Trophoblast cell (in vitro differentiated cells and primary cell): ENCODE measurements at regions not wholly inside any gene's neighbourhood (a gene's known extent, or its start where the extent isn't known, plus 50 kb on each side); places are given as distances from the start of the nearest gene placed in this dataset.

Source experiments
- DNase-seq, 2 donors: peaks; one replicate each; pipeline ENCODE4 v3.0.0-alpha.2; 2016
- H2AFZ ChIP-seq: 2 replicates; pipeline ENCODE4 v1.6.1; 2013; ENCODE audit warnings: low read length, moderate library complexity, mild to moderate bottlenecking; ENCODE audit not compliant: insufficient read depth, poor library complexity
- H2AK5ac ChIP-seq: 2 replicates; pipeline ENCODE4 v1.6.1; 2013; ENCODE audit warnings: mild to moderate bottlenecking, low read length
- H2BK120ac ChIP-seq: 2 replicates; pipeline ENCODE4 v1.6.1; 2013; ENCODE audit warnings: low read length, mild to moderate bottlenecking, moderate library complexity; ENCODE audit not compliant: insufficient read depth, poor library complexity
- H2BK12ac ChIP-seq: 2 replicates; pipeline ENCODE4 v1.6.1; 2013; ENCODE audit warnings: mild to moderate bottlenecking, low read length, moderate library complexity
- H2BK5ac ChIP-seq: 2 replicates; pipeline ENCODE4 v1.6.1; 2013; ENCODE audit warnings: low read length, low read depth, moderate library complexity, mild to moderate bottlenecking; ENCODE audit not compliant: poor library complexity
- H3K14ac ChIP-seq: 2 replicates; pipeline ENCODE4 v1.6.1; 2013; ENCODE audit warnings: mild to moderate bottlenecking, low read length
- H3K18ac ChIP-seq: 2 replicates; pipeline ENCODE4 v1.6.1; 2013; ENCODE audit warnings: mild to moderate bottlenecking, low read length
- H3K23ac ChIP-seq: 2 replicates; pipeline ENCODE4 v1.6.1; 2013; ENCODE audit warnings: low read length
- H3K27ac ChIP-seq: 2 replicates; pipeline ENCODE4 v1.5.1; 2013; ENCODE audit warnings: low read depth, mild to moderate bottlenecking, inconsistent platforms, low read length, moderate library complexity
- H3K27me3 ChIP-seq: 2 replicates; pipeline ENCODE4 v1.6.1; 2013; ENCODE audit warnings: inconsistent platforms, mild to moderate bottlenecking, low read length, moderate library complexity; ENCODE audit not compliant: insufficient read depth
- H3K36me3 ChIP-seq, 2 experiments: 1 replicate in 1 of 2; 2 replicates in 1 of 2; pipeline ENCODE4 v1.6.1; 2013; ENCODE audit warnings: low read length in 2 of 2, mild to moderate bottlenecking in 2 of 2, moderate library complexity in 1 of 2; ENCODE audit not compliant: insufficient read depth in 2 of 2, control insufficient read depth in 1 of 2
- H3K4ac ChIP-seq: 2 replicates; pipeline ENCODE4 v1.6.1; 2013; ENCODE audit warnings: low read depth, mild to moderate bottlenecking, low read length, moderate library complexity
- H3K4me1 ChIP-seq, 2 experiments: 1 replicate in 1 of 2; 2 replicates in 1 of 2; pipeline ENCODE4 v1.6.1; 2013; ENCODE audit warnings: low read length in 2 of 2, mild to moderate bottlenecking in 2 of 2, moderate library complexity in 1 of 2; ENCODE audit not compliant: insufficient read depth in 2 of 2, control insufficient read depth in 1 of 2
- H3K4me2 ChIP-seq: 2 replicates; pipeline ENCODE4 v1.6.1; 2013; ENCODE audit warnings: inconsistent platforms, mild to moderate bottlenecking, low read length, moderate library complexity
- H3K4me3 ChIP-seq: 2 replicates; pipeline ENCODE4 v1.5.1; 2013; ENCODE audit warnings: mild to moderate bottlenecking, low read depth, low read length, inconsistent platforms
- H3K79me1 ChIP-seq: one replicate; pipeline ENCODE4 v1.6.1; 2013; ENCODE audit warnings: low read length
- H3K79me2 ChIP-seq: 2 replicates; pipeline ENCODE4 v1.6.1; 2013; ENCODE audit warnings: low read length, mild to moderate bottlenecking; ENCODE audit not compliant: control insufficient read depth, insufficient read depth, poor library complexity
- H3K9ac ChIP-seq: 2 replicates; pipeline ENCODE4 v1.6.1; 2013; ENCODE audit warnings: mild to moderate bottlenecking, low read length
- H3K9me3 ChIP-seq: 2 replicates; pipeline ENCODE4 v1.6.1; 2013; ENCODE audit warnings: low read depth, mild to moderate bottlenecking, control low read depth, inconsistent platforms, low read length; ENCODE audit not compliant: insufficient read depth
- H4K12ac ChIP-seq: 2 replicates; pipeline ENCODE4 v1.6.1; 2013; ENCODE audit warnings: low read depth, mild to moderate bottlenecking, low read length, moderate library complexity
- H4K8ac ChIP-seq: 2 replicates; pipeline ENCODE4 v1.6.1; 2013; ENCODE audit warnings: low read depth, mild to moderate bottlenecking, low read length, moderate library complexity
- H4K91ac ChIP-seq: one replicate; pipeline ENCODE4 v1.6.1; 2013; ENCODE audit warnings: low read depth, mild to moderate bottlenecking, low read length, moderate library complexity
- WGBS: extraction: QIAGEN DNeasy Blood & Tissue Kit; methylation state at CpG from one replicate; pipeline ENCODE4 v1.1.7; 2013; ENCODE audit warnings: missing lambda C conversion rate; ENCODE audit not compliant: insufficient read length, insufficient coverage; ENCODE audit errors: extremely low coverage; 5-methylcytosine and 5-hydroxymethylcytosine counted together

DNA sequence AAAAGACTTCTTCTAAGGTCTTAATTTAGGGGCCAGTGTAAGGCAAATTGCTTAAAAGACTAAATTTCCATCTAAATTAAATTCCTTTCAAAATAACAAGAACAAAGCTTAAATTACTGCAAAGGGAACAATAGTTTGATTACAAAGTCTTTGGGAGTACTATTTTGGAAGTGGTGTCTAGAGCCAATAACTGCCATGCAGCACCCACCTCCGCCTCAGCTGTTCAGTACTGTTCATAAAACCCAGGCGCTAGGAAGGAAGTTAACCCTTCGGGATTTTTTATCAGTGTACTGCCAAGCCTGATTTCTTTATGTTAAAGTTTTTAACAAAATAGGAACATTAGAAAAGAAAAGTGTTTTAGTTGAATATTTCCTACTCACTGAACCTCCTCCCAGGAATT is 210.1 kb downstream of the LIG4 start:
- Histone ChIP-seq H2AFZ (no peak overlapping the region), H2BK120ac (no peak overlapping the region), H3K9ac (no peak overlapping the region), H3K36me3 (no peaks in the 10 kb centered on the region), H3K79me1 (no peaks in the 10 kb centered on the region), H3K27ac (no peak overlapping the region), H4K12ac (no peak overlapping the region), H2AK5ac (no peak overlapping the region), H3K4me1 (no peaks in the 10 kb centered on the region), H3K14ac (no peak overlapping the region), H3K9me3 (no peaks in the 10 kb centered on the region), H4K8ac (no peak overlapping the region), H2BK12ac (no peak overlapping the region), H3K18ac (no peak overlapping the region), H2BK5ac (no peak overlapping the region), H3K4ac (no peak overlapping the region), H3K27me3 (no peaks in the 10 kb centered on the region), H3K4me3 (no peak overlapping the region), H3K4me2 (no peak overlapping the region), H3K23ac (no peak overlapping the region), H4K91ac (no peak overlapping the region), H3K79me2 (no peaks in the 10 kb centered on the region)
- WGBS, result no CpG with 5 or more reads among the region's 3 CpGs
- DNase-seq, result no peak

DNA sequence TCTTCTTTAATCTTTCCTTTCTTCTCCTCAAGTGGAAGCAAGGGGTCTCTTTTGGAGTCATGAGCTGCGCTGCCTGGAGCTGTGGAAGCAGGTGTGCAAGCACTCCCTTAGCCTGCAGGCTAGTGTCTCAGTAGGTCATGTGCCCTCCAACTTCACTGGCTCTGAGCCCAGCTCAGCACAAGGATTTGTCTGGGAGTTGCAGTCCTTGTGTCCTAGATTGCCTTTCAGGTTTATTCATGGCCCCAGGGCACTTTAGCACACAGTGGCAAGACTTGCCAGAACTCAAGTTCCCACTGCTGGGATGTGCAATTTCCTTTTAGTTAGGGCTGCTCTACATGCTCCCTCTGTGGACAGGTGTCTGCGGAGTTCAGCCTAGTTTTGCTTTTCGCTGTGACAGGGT is 211.7 kb downstream of the LIG4 start:
- DNase-seq, result no peak
- no peaks in the 10 kb centered on the region for H3K79me2 ChIP-seq
- H2AFZ ChIP-seq, result no peak overlapping the region
- H3K36me3 ChIP-seq, result no peaks in the 10 kb centered on the region
- H4K8ac ChIP-seq, result no peak overlapping the region
- no peak overlapping the region for H2AK5ac ChIP-seq
- WGBS, result no CpG with 5 or more reads among the region's 3 CpGs
- no peak overlapping the region for H3K4me2 ChIP-seq
- no peak overlapping the region for H3K14ac ChIP-seq
- H3K4me1 ChIP-seq, result no peaks in the 10 kb centered on the region
- no peak overlapping the region for H3K9ac ChIP-seq
- no peak overlapping the region for H4K91ac ChIP-seq
- no peak overlapping the region for H2BK5ac ChIP-seq
- no peak overlapping the region for H3K4ac ChIP-seq
- no peak overlapping the region for H4K12ac ChIP-seq
- H3K18ac ChIP-seq, result no peak overlapping the region
- H3K79me1 ChIP-seq, result no peaks in the 10 kb centered on the region
- H3K9me3 ChIP-seq, result no peaks in the 10 kb centered on the region
- no peak overlapping the region for H3K4me3 ChIP-seq
- H3K23ac ChIP-seq, result no peak overlapping the region
- H3K27ac ChIP-seq, result no peak overlapping the region
- H3K27me3 ChIP-seq, result no peaks in the 10 kb centered on the region
- no peak overlapping the region for H2BK12ac ChIP-seq
- H2BK120ac ChIP-seq, result no peak overlapping the region

DNA sequence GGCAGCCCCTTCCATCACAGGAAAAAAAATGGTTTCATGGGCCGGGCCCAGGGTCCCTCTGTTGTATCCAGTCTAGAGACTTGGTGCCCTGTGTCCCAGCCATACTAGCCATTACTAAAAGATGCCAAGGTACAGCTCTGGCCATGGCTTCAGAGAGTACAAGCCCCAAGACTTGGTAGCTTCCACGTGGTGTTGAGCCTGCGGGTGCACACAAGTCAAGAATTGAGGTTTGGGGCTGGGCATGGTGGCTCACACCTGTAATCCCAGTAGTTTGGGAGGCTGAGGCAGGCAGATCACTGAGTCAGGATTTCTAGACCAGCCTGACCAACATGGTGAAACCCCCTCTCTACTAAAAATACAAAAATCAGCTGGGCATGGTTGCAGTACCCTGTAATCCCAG is 214.3 kb downstream of the LIG4 start:
- Histone ChIP-seq H3K4me1 (no peaks in the 10 kb centered on the region), H3K14ac (no peak overlapping the region), H3K9ac (no peak overlapping the region), H2BK120ac (no peak overlapping the region), H4K8ac (no peak overlapping the region), H2BK5ac (no peak overlapping the region), H2BK12ac (no peak overlapping the region), H2AFZ (no peak overlapping the region), H3K27me3 (no peaks in the 10 kb centered on the region), H4K91ac (no peak overlapping the region), H3K79me2 (no peaks in the 10 kb centered on the region), H3K4ac (no peak overlapping the region), H3K9me3 (no peaks in the 10 kb centered on the region), H3K4me3 (no peak overlapping the region), H3K18ac (no peak overlapping the region), H3K79me1 (no peaks in the 10 kb centered on the region), H3K36me3 (no peaks in the 10 kb centered on the region), H3K4me2 (no peak overlapping the region), H3K23ac (no peak overlapping the region), H2AK5ac (no peak overlapping the region), H3K27ac (no peak overlapping the region), H4K12ac (no peak overlapping the region)
- no CpG with 5 or more reads among the region's 3 CpGs for WGBS
- DNase-seq, result no peak

DNA sequence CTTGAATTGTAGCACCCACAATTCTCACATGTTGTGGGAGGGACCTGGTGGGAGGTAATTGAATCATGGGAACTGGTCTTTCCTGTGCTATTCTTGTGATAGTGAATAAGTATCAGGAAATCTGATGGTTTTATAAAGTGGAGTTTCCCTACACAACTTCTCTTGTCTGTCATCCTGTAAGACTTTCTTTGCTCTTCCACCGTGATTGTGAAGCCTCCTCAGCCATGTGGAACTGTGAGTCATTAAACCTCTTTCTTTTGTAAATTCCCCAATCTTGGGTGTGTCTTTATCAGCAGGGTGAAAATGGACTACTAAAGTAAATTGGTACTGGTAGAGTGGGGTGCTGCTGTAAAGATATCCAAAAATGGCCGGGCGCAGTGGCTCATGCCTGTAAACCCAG is 215.6 kb downstream of the LIG4 start:
- Histone ChIP-seq H3K79me1 (no peaks in the 10 kb centered on the region), H3K36me3 (no peaks in the 10 kb centered on the region), H4K8ac (no peak overlapping the region), H3K4me3 (no peak overlapping the region), H3K27ac (no peak overlapping the region), H4K91ac (no peak overlapping the region), H3K18ac (no peak overlapping the region), H3K9ac (no peak overlapping the region), H2AFZ (no peak overlapping the region), H3K23ac (no peak overlapping the region), H2AK5ac (no peak overlapping the region), H2BK12ac (no peak overlapping the region), H4K12ac (no peak overlapping the region), H3K79me2 (no peaks in the 10 kb centered on the region), H3K27me3 (no peaks in the 10 kb centered on the region), H2BK120ac (no peak overlapping the region), H3K14ac (no peak overlapping the region), H3K4me2 (no peak overlapping the region), H3K4me1 (no peaks in the 10 kb centered on the region), H2BK5ac (no peak overlapping the region), H3K9me3 (no peaks in the 10 kb centered on the region), H3K4ac (no peak overlapping the region)
- WGBS, result no CpG with 5 or more reads among the region's 3 CpGs
- DNase-seq, result no peak

DNA sequence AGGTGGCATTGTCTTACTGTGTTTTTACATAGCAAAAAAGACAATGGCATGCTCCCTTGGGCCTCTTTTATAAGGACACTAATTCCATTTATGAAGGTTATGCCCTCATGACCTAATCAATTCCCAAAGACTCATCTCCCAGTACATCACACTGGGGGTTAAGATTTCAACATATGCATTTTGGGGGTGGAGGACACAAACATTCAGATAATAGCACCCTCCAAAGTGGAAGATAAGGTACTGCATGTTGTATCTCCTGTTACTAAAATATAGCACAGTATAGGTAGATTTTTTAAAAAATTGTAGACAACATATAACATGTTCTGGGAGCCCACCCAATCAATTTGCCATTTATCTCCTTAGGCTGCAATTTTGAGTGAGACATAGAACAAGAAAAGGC is 221.2 kb downstream of the LIG4 start:
- no peak overlapping the region for H3K4ac ChIP-seq
- H3K27ac ChIP-seq, result no peak overlapping the region
- H3K4me1 ChIP-seq, result no peaks in the 10 kb centered on the region
- H2AFZ ChIP-seq, result no peak overlapping the region
- H3K79me2 ChIP-seq, result no peaks in the 10 kb centered on the region
- no peak overlapping the region for H2AK5ac ChIP-seq
- DNase-seq, result no peak
- no peaks in the 10 kb centered on the region for H3K9me3 ChIP-seq
- H2BK5ac ChIP-seq, result no peak overlapping the region
- H3K14ac ChIP-seq, result no peak overlapping the region
- H3K18ac ChIP-seq, result no peak overlapping the region
- H4K12ac ChIP-seq, result no peak overlapping the region
- H3K79me1 ChIP-seq, result no peaks in the 10 kb centered on the region
- H2BK120ac ChIP-seq, result no peak overlapping the region
- H4K91ac ChIP-seq, result no peak overlapping the region
- no peaks in the 10 kb centered on the region for H3K27me3 ChIP-seq
- H3K4me3 ChIP-seq, result no peak overlapping the region
- H3K36me3 ChIP-seq, result no peaks in the 10 kb centered on the region
- H3K4me2 ChIP-seq, result no peak overlapping the region
- H4K8ac ChIP-seq, result no peak overlapping the region
- H3K23ac ChIP-seq, result no peak overlapping the region
- no peak overlapping the region for H3K9ac ChIP-seq
- H2BK12ac ChIP-seq, result no peak overlapping the region
